ENCODE measurements at regions not wholly inside any gene's neighbourhood (a gene's known extent, or its start where the extent isn't known, plus 50 kb on each side); places are given as distances from the start of the nearest gene placed in this dataset.

- no peak for TF ChIP-seq ARID1B (IDR thresholded peaks at IDR 0.05)
- no peak for TF ChIP-seq ZNF583 (CRISPR knock-in tag; IDR thresholded peaks at IDR 0.05)
- TF ChIP-seq TCF7 (IDR thresholded peaks at IDR 0.05; ENCODE audit: borderline replicate concordance), result no peak
- no peak for TF ChIP-seq KAT8 (IDR thresholded peaks at IDR 0.05; ENCODE audit: low read depth)
- no peak for TF ChIP-seq ZBTB1 (CRISPR knock-in tag; IDR thresholded peaks at IDR 0.05; ENCODE audit: borderline replicate concordance, low read depth)
- TF ChIP-seq ZC3H4 (CRISPR knock-in tag; IDR thresholded peaks at IDR 0.05; ENCODE audit: borderline replicate concordance), result no peak
- TF ChIP-seq KLF1 (tag; IDR thresholded peaks at IDR 0.05), result no peak
- no peak for TF ChIP-seq CTBP1 (IDR thresholded peaks at IDR 0.05; ENCODE audit: borderline replicate concordance)
- TF ChIP-seq KAT2B (IDR thresholded peaks at IDR 0.05; ENCODE audit: low read depth, low read length), result no peak
- WGBS (ENCODE audit: insufficient coverage, low coverage, missing lambda C conversion rate), result 0% methylated on average over 5 of the region's 5 CpGs
- Histone ChIP-seq H3K4me1 (replicated peaks in 1 of 2; ENCODE audit: control insufficient read depth in 2 of 2, insufficient read depth in 2 of 2, low read length in 2 of 2) (no peaks in the 10 kb centered on the region), H2AFZ (ENCODE audit: low read depth, low read length) (no peak overlapping the region), H3K9me3 (replicated peaks; ENCODE audit: control insufficient read depth, insufficient read depth, low read depth, low read length) (no peaks in the 10 kb centered on the region), H3K9me1 (ENCODE audit: control insufficient read depth, insufficient read depth, low read length) (no peaks in the 10 kb centered on the region), H3K9ac (ENCODE audit: insufficient read depth in 1 of 2, low read depth in 2 of 2, low read length in 2 of 2) (no peak overlapping the region), H3K27me3 (ENCODE audit: control insufficient read depth in 2 of 2, insufficient read depth in 2 of 2, low read length in 2 of 2) (no peaks in the 10 kb centered on the region), H3K4me2 (ENCODE audit: insufficient read depth, low read length) (no peak overlapping the region), H4K20me1 (replicated peaks; ENCODE audit: control insufficient read depth, insufficient read depth, low read length) (no peaks in the 10 kb centered on the region), H3K36me3 (ENCODE audit: control insufficient read depth, insufficient read depth, low read length) (no peaks in the 10 kb centered on the region), H3K4me3 (no peak overlapping the region), H3K27ac (ENCODE audit: extremely low read depth, low read depth, low read length) (no peak overlapping the region), H3K79me2 (ENCODE audit: control insufficient read depth, insufficient read depth, low read length) (no peaks in the 10 kb centered on the region)
- intact Hi-C loops (cut with micrococcal nuclease), result no loop called here
- no TSS peak for BruUV-seq (replicated peaks)
- in situ Hi-C loops (cut with MboI), result no loop called here
- ATAC-seq (no peak), DNase-seq (ENCODE audit: extremely low read depth in 1 of 4, low spot score in 3 of 4) (no peak), FAIRE-seq (no peak)
- CTCF ChIA-PET (ENCODE audit: low intra/inter-chr PET ratio), result no interaction called here
- POLR2A ChIA-PET, result no interaction called here
Measured at GRCh38 chr4:20391912-20392311, 140.2 kb downstream of the SLIT2 start.
